GM12878 (cell line): ENCODE measurements at regions not wholly inside any gene's neighbourhood (a gene's known extent, or its start where the extent isn't known, plus 50 kb on each side); places are given as distances from the start of the nearest gene placed in this dataset.
A peak's percentile ranks its signal among the peaks of the same experiment; 100 is the strongest.

Experiments
- ATAC-seq: fragments of 200-7000 bp; cut with Tn5 transposase; 3 replicates; pipeline ENCODE4 v1.9.1; 2020; ENCODE audit warnings: mild to moderate bottlenecking, moderate library complexity
- BruUV-seq: library from RNA; stranded (reverse); fragments of 400-500 nt; replicated peaks from 2 replicates; lab custom pipeline; 2021; lab: Mats Ljungman, UMichigan
- CTCF ChIA-PET: fragments of 300-600 bp; sonication (Branson Sonifier 250); formaldehyde crosslinking; extraction: SDS; loops from one replicate; lab custom pipeline; 2021; ENCODE audit warnings: inconsistent platforms; lab: Yijun Ruan, JAX
- POLR2A ChIA-PET: fragments of 350-600 bp; formaldehyde crosslinking; extraction: SDS; loops from one replicate; lab custom pipeline; 2021; ENCODE audit warnings: inconsistent platforms; lab: Charles Lee
- RAD21 ChIA-PET: fragments of 300-600 bp; sonication (Branson Sonifier 250); formaldehyde crosslinking; loops from one replicate; lab custom pipeline; 2023; ENCODE audit warnings: antibody characterized with exemption; ENCODE audit not compliant: unreplicated experiment; lab: Charles Lee
- SMC1A ChIA-PET: fragments of 300-600 bp; sonication (Branson Sonifier 250); formaldehyde crosslinking; loops from one replicate; lab custom pipeline; 2023; ENCODE audit not compliant: unreplicated experiment, uncharacterized antibody; lab: Charles Lee
- DNase-seq: peaks from one replicate; pipeline ENCODE4 v3.0.0-alpha.2; 2011; ENCODE audit warnings: low read depth, low spot score
- FAIRE-seq: peaks from 3 replicates; lab custom pipeline; 2011; peaks lifted over from hg19 to GRCh38; lab: Jason Lieb, UNC
- H2AFZ ChIP-seq: 2 replicates; pipeline ENCODE4 v1.6.0; 2011; ENCODE audit warnings: low read depth, low read length, control low read depth; ENCODE audit not compliant: control insufficient read depth
- H3K27ac ChIP-seq: 2 replicates; pipeline ENCODE4 v1.5.1; 2011; ENCODE audit warnings: control low read depth; ENCODE audit not compliant: control insufficient read depth, insufficient read depth
- H3K27me3 ChIP-seq, 2 experiments: replicated peaks in 1 of 2; 2 replicates each; pipeline versions ENCODE4 v1.6.0 to v1.6.1; 2011; ENCODE audit warnings: low read length in 1 of 2; ENCODE audit not compliant: control insufficient read depth in 2 of 2, insufficient read depth in 2 of 2
- H3K36me3 ChIP-seq, 2 experiments: 2 replicates each; pipeline ENCODE4 v1.5.1; 2011; ENCODE audit warnings: low read length in 1 of 2; ENCODE audit not compliant: control insufficient read depth in 2 of 2, insufficient read depth in 2 of 2
- H3K4me1 ChIP-seq: 2 replicates; pipeline ENCODE4 v1.6.1; 2011; ENCODE audit warnings: mild to moderate bottlenecking, low read length, moderate library complexity, mixed read lengths; ENCODE audit not compliant: control insufficient read depth, insufficient read depth
- H3K4me2 ChIP-seq: 2 replicates; pipeline ENCODE4 v1.6.0; 2011; ENCODE audit warnings: control low read depth; ENCODE audit not compliant: control insufficient read depth, insufficient read depth
- H3K4me3 ChIP-seq: fragments of 200-600 bp; sonication (generic); 2 replicates; pipeline ENCODE4 v1.5.1; 2016
- H3K79me2 ChIP-seq: 2 replicates; pipeline ENCODE4 v1.6.0; 2011; ENCODE audit warnings: low read length; ENCODE audit not compliant: control insufficient read depth, insufficient read depth
- H3K9ac ChIP-seq: 2 replicates; pipeline ENCODE4 v1.8.0; 2011; ENCODE audit warnings: low read length, control low read depth, mixed read lengths; ENCODE audit not compliant: control insufficient read depth, insufficient read depth
- H3K9me3 ChIP-seq: replicated peaks from 3 replicates; pipeline ENCODE4 v1.5.1; 2011; ENCODE audit warnings: mild to moderate bottlenecking, low read length; ENCODE audit not compliant: control insufficient read depth, insufficient read depth
- H4K20me1 ChIP-seq: 2 replicates; pipeline ENCODE4 v1.6.0; 2011; ENCODE audit not compliant: control insufficient read depth, insufficient read depth
- BHLHE40 ChIP-seq, 2 experiments: fragments of 450-650 bp in 1 of 2; IDR thresholded peaks; 2 replicates each; pipeline ENCODE4 v1.6.1; 2011 to 2017; ENCODE audit warnings: low read depth in 2 of 2, borderline replicate concordance in 1 of 2, improper control_type of control experiment in 1 of 2, low read length in 1 of 2, mild to moderate bottlenecking in 1 of 2
- EED ChIP-seq: sonication (generic); IDR thresholded peaks from 2 replicates; pipeline ENCODE4 v1.6.1; 2016; ENCODE audit warnings: antibody characterized with exemption, low read depth
- FOS ChIP-seq: IDR thresholded peaks from 3 replicates; pipeline ENCODE4 v1.6.1; 2011; ENCODE audit warnings: borderline replicate concordance; ENCODE audit not compliant: insufficient read length; ENCODE audit errors: extremely low read depth
- MYC ChIP-seq: IDR thresholded peaks from 2 replicates; pipeline ENCODE4 v1.6.1; 2011; ENCODE audit warnings: mild to moderate bottlenecking, low read length, moderate library complexity, inconsistent platforms; ENCODE audit not compliant: insufficient read depth, insufficient replicate concordance, insufficient read length, severe bottlenecking
- NFYB ChIP-seq: IDR thresholded peaks from 2 replicates; pipeline ENCODE4 v1.6.1; 2011; ENCODE audit warnings: low read depth, mild to moderate bottlenecking, low read length, improper control_type of control experiment, moderate library complexity; ENCODE audit not compliant: insufficient read depth
- POLR2AphosphoS2 ChIP-seq: IDR thresholded peaks from 2 replicates; pipeline ENCODE4 v1.6.1; 2011; ENCODE audit warnings: low read depth, mild to moderate bottlenecking, low read length, improper control_type of control experiment, moderate library complexity
- SPI1 ChIP-seq: IDR thresholded peaks from 2 replicates; pipeline ENCODE4 v1.6.1; 2011; ENCODE audit warnings: low read depth, mild to moderate bottlenecking, low read length, moderate library complexity, borderline replicate concordance; ENCODE audit not compliant: insufficient read depth
- WGBS: methylation state at CpG from one replicate; pipeline ENCODE4 v1.1.6; 2016; ENCODE audit warnings: low lambda C conversion rate; ENCODE audit not compliant: insufficient replicate concordance, insufficient coverage; ENCODE audit errors: missing lambda C conversion rate; 5-methylcytosine and 5-hydroxymethylcytosine counted together
- in situ Hi-C: fragments of 300-500 bp; cut with MboI; formaldehyde crosslinking; loops from 9 replicates; pipeline ENCODE4 v1.14.3; 2018; ENCODE audit warnings: mixed read lengths
- intact Hi-C: fragments of 100-400 bp; cut with micrococcal nuclease; formaldehyde crosslinking; loops from one replicate; pipeline ENCODE4 v1.14.2; 2022; ENCODE audit not compliant: unreplicated experiment
- TF ChIP-seq, protein P1 (sequence below): IDR thresholded peaks from 2 replicates; pipeline ENCODE4 v1.6.1; 2011; ENCODE audit warnings: borderline replicate concordance, low read depth, mild to moderate bottlenecking, moderate library complexity, mixed read lengths, low read length; ENCODE audit not compliant: insufficient read depth; ENCODE audit errors: extremely low read length

DNA sequence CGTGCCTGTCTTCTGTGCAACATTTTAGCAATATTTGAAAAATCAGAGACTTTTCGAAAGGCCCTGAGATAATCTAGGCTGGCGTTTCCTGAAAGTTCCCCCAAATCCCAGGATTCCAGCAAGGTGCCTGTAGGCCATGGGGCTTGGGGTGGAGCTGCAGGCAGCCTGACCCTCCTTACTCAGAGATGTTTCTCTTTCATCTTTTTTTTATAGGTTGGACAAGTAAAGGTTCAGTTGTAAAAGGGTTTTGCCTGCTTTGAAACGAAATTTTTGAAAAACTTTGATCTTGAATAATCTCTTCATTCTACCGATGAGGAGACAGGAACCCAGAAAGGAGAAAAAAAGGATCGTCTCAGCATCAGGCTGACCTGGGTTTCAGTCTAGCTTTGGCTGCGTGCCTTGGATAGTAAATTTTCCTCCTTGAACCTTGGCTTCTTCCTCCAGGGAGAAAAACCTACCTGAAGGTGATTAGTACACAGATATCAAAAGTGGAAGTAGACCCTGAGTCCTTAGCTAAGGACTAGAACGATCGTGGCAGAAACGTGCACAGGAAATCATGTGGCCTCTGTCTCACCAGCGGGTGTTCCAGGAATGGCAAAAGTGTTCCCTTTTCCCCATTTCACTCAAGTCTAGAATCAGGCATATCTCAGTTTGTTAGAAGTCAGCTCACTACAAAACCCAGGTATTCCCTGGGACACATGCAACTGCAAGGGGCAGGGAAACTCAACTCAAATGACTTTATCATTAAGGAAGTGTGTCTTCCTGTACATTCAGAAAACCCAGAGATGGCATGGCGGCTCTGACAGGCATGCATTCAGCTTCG, 128.2 kb upstream of the PTPN1 start:
- Histone ChIP-seq H3K4me1 (peaks cover 13% of the 10 kb centered on the region), H2AFZ (peak overlapping the region; percentile 96), H3K9me3 (no peaks in the 10 kb centered on the region; the same call in 2 of the 3 replicates), H3K27me3 (no peaks in the 10 kb centered on the region), H3K4me2 (peak overlapping the region; percentile 58), H3K36me3 (no peaks in the 10 kb centered on the region), H3K9ac (no peak overlapping the region), H3K27ac (peak overlapping the region; percentile 38)
- SMC1A ChIA-PET, result interaction anchor here (1.4 to 2.1 kb wide), 2 partner anchors 12 to 97 kb away, joined by 3 to 6 read pairs; no protein-coding TSS in a partner anchor
- ATAC-seq (peak; percentile 76), FAIRE-seq (peak; percentile 74)
- RAD21 ChIA-PET, result interaction anchor here (0.8 to 0.9 kb wide), 2 partner anchors 45 to 81 kb away, joined by 3 read pairs; no protein-coding TSS in a partner anchor
- no peak for TF ChIP-seq POLR2AphosphoS2
- no peak for TF ChIP-seq FOS
- TF ChIP-seq NFYB, result no peak
- TF ChIP-seq EED, result peak; percentile 48; the same call in 1 of the 2 replicates
- TF ChIP-seq, protein P1, sequence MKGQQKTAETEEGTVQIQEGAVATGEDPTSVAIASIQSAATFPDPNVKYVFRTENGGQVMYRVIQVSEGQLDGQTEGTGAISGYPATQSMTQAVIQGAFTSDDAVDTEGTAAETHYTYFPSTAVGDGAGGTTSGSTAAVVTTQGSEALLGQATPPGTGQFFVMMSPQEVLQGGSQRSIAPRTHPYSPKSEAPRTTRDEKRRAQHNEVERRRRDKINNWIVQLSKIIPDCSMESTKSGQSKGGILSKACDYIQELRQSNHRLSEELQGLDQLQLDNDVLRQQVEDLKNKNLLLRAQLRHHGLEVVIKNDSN, result peak; percentile 39
- no peak for TF ChIP-seq MYC
- TF ChIP-seq SPI1, result peak; percentile 8; the same call in 1 of the 2 replicates
- peak; percentile 83 to 87 for TF ChIP-seq BHLHE40 (IDR thresholded peaks at IDR 0.05; ENCODE audit: borderline replicate concordance in 1 of 2, low read depth in 2 of 2, low read length in 1 of 2)
- TF ChIP-seq, all 136 proteins: peak for 4
- CTCF ChIA-PET, result interaction anchor here (0.6 kb wide), 1 partner anchor 33 kb away, joined by 3 read pairs; no protein-coding TSS in a partner anchor
- DNase-seq, result peak; percentile 30
- 34% methylated on average over 13 of the region's 13 CpGs for WGBS
- in situ Hi-C loops, result no loop called here
- no peaks in the 10 kb centered on the region for H3K79me2 ChIP-seq
- intact Hi-C loops, result loop anchor here (5.0 to 10.0 kb wide), 2 partner anchors 70 to 97 kb away; no protein-coding TSS in a partner anchor
- BruUV-seq, result no TSS peak
- no peak overlapping the region for H3K4me3 ChIP-seq
- H4K20me1 ChIP-seq, result no peaks in the 10 kb centered on the region
- POLR2A ChIA-PET, result no interaction called here
